K562 (cell line): ENCODE measurements at regions not wholly inside any gene's neighbourhood (a gene's known extent, or its start where the extent isn't known, plus 50 kb on each side); places are given as distances from the start of the nearest gene placed in this dataset.

Experiments
- ATAC-seq: fragments of 200-7000 bp; cut with Tn5 transposase; 3 replicates; pipeline ENCODE4 v1.9.1; 2020; ENCODE audit warnings: moderate library complexity
- BruUV-seq: library from RNA; stranded (reverse); fragments of 400-500 nt; replicated peaks from 2 replicates; lab custom pipeline; 2021; lab: Mats Ljungman, UMichigan
- CTCF ChIA-PET: fragments of 300-600 bp; formaldehyde crosslinking; extraction: SDS; loops from one replicate; lab custom pipeline; 2021; ENCODE audit warnings: low intra/inter-chr PET ratio; lab: Yijun Ruan, JAX
- POLR2A ChIA-PET: fragments of 300-600, 350-650 bp; sonication (Branson Sonifier 250); formaldehyde crosslinking; extraction: SDS; loops from one replicate; lab custom pipeline; 2021; ENCODE audit warnings: antibody characterized with exemption, inconsistent platforms; lab: Yijun Ruan, JAX
- DNase-seq, 4 experiments: peaks; one replicate each; pipeline versions ENCODE4 v3.0.0 to v3.0.0-alpha.2; 2011 to 2018; ENCODE audit warnings: low spot score in 3 of 4, mixed read lengths in 3 of 4; ENCODE audit errors: extremely low read depth in 1 of 4
- FAIRE-seq: peaks from 2 replicates; lab custom pipeline; 2011; peaks lifted over from hg19 to GRCh38; lab: Jason Lieb, UNC
- H2AFZ ChIP-seq: 2 replicates; pipeline ENCODE4 v1.6.0; 2011; ENCODE audit warnings: low read depth, low read length, control low read depth, inconsistent platforms
- H3K27ac ChIP-seq: fragments of 200-600 bp; 3 replicates; pipeline ENCODE4 v1.8.0; 2011; ENCODE audit warnings: low read depth, mild to moderate bottlenecking, control low read depth, inconsistent platforms, low read length, moderate library complexity, mixed read lengths; ENCODE audit errors: extremely low read depth
- H3K27me3 ChIP-seq, 2 experiments: fragments of 300-600 bp in 1 of 2; 2 replicates in 1 of 2; 3 replicates in 1 of 2; pipeline versions ENCODE4 v1.6.0 to v1.8.0; 2011; ENCODE audit warnings: inconsistent platforms in 2 of 2, low read length in 2 of 2, mild to moderate bottlenecking in 1 of 2, mixed read lengths in 1 of 2, moderate library complexity in 1 of 2; ENCODE audit not compliant: control insufficient read depth in 2 of 2, insufficient read depth in 2 of 2
- H3K36me3 ChIP-seq: fragments of 300-600 bp; 3 replicates; pipeline ENCODE4 v1.8.0; 2011; ENCODE audit warnings: mild to moderate bottlenecking, low read length, inconsistent platforms; ENCODE audit not compliant: control insufficient read depth, insufficient read depth
- H3K4me1 ChIP-seq, 2 experiments: fragments of 200-600 bp in 1 of 2; replicated peaks in 1 of 2; 2 replicates in 1 of 2; 3 replicates in 1 of 2; pipeline versions ENCODE4 v1.5.1 to v1.8.0; 2011; ENCODE audit warnings: inconsistent platforms in 2 of 2, low read length in 2 of 2, mild to moderate bottlenecking in 1 of 2, mixed read lengths in 1 of 2, moderate library complexity in 1 of 2; ENCODE audit not compliant: control insufficient read depth in 2 of 2, insufficient read depth in 2 of 2
- H3K4me2 ChIP-seq: 2 replicates; pipeline ENCODE4 v1.6.1; 2011; ENCODE audit warnings: low read length, control low read depth, inconsistent platforms, mixed read lengths; ENCODE audit not compliant: insufficient read depth
- H3K4me3 ChIP-seq: fragments of 200-600 bp; sonication (generic), shearing (Covaris generic); 2 replicates; pipeline ENCODE4 v1.5.1; 2016; ENCODE audit warnings: control low read depth, inconsistent platforms
- H3K79me2 ChIP-seq: fragments of 200-600 bp; 3 replicates; pipeline ENCODE4 v1.8.0; 2011; ENCODE audit warnings: low read length, inconsistent platforms; ENCODE audit not compliant: control insufficient read depth, insufficient read depth
- H3K9ac ChIP-seq, 2 experiments: 2 replicates each; pipeline versions ENCODE4 v1.6.0 to v1.6.1; 2011; ENCODE audit warnings: low read depth in 2 of 2, low read length in 2 of 2, control low read depth in 1 of 2, inconsistent platforms in 1 of 2, mild to moderate bottlenecking in 1 of 2, mixed read lengths in 1 of 2; ENCODE audit not compliant: insufficient read depth in 1 of 2
- H3K9me1 ChIP-seq: one replicate; pipeline ENCODE4 v1.6.0; 2011; ENCODE audit warnings: inconsistent platforms, mild to moderate bottlenecking, low read length, moderate library complexity; ENCODE audit not compliant: control insufficient read depth, insufficient read depth
- H3K9me3 ChIP-seq: replicated peaks from 2 replicates; pipeline ENCODE4 v1.5.1; 2011; ENCODE audit warnings: low read depth, low read length, inconsistent platforms; ENCODE audit not compliant: control insufficient read depth, insufficient read depth
- H4K20me1 ChIP-seq: replicated peaks from 2 replicates; pipeline ENCODE4 v1.6.1; 2011; ENCODE audit warnings: low read length, inconsistent platforms, mixed read lengths; ENCODE audit not compliant: control insufficient read depth, insufficient read depth
- ARNT ChIP-seq, 2 experiments: fragments of 450-650 bp; IDR thresholded peaks; 2 replicates each; pipeline ENCODE4 v1.6.1; 2016; ENCODE audit warnings: mild to moderate bottlenecking in 1 of 2
- BHLHE40 ChIP-seq: IDR thresholded peaks from 2 replicates; pipeline ENCODE4 v1.6.1; 2011; ENCODE audit warnings: low read length, improper control_type of control experiment
- CEBPG ChIP-seq, 3 experiments: fragments of 200-800 bp in 1 of 3; sonication (Bioruptor generic) in 1 of 3; sonication (generic) in 1 of 3; formaldehyde crosslinking in 1 of 3; IDR thresholded peaks in 2 of 3; conservative IDR thresholded peaks in 1 of 3; 2 replicates each; pipeline versions ENCODE4 v1.6.1 to v1.8.0; 2016 to 2022; ENCODE audit warnings: missing compliant biosample characterization in 2 of 3, missing genetic modification characterization in 2 of 3, mild to moderate bottlenecking in 1 of 3, missing genetic modification reagents in 1 of 3
- CHD1 ChIP-seq: fragments of 200-600 bp; sonication (generic); IDR thresholded peaks from one replicate; pipeline ENCODE4 v1.6.1; 2012; ENCODE audit warnings: mild to moderate bottlenecking, moderate library complexity, low read length, inconsistent platforms
- DACH1 ChIP-seq: fragments of 450-650 bp; IDR thresholded peaks from 2 replicates; pipeline ENCODE4 v1.6.1; 2018; ENCODE audit not compliant: partially characterized antibody
- HDAC6 ChIP-seq: IDR thresholded peaks from 2 replicates; pipeline ENCODE4 v1.6.1; 2012; ENCODE audit warnings: low read depth, mild to moderate bottlenecking, control low read depth, inconsistent platforms, low read length, moderate library complexity
- JUN ChIP-seq, 2 experiments: sonication (generic) in 1 of 2; formaldehyde crosslinking in 1 of 2; IDR thresholded peaks; 2 replicates each; pipeline versions ENCODE4 v1.6.1 to v1.8.0; 2012 to 2022; ENCODE audit warnings: borderline replicate concordance in 2 of 2, mild to moderate bottlenecking in 2 of 2, improper control_type of control experiment in 1 of 2, low read depth in 1 of 2, low read length in 1 of 2, missing genetic modification reagents in 1 of 2
- MAFK ChIP-seq: IDR thresholded peaks from 2 replicates; pipeline ENCODE4 v1.6.1; 2011; ENCODE audit warnings: low read length, improper control_type of control experiment
- THRAP3 ChIP-seq: fragments of 450-650 bp; IDR thresholded peaks from 2 replicates; pipeline ENCODE4 v1.6.1; 2016; ENCODE audit warnings: mild to moderate bottlenecking, inconsistent platforms, borderline replicate concordance
- ZNF583 ChIP-seq: fragments of 250-450 bp; sonication (Bioruptor Pico); IDR thresholded peaks from 2 replicates; pipeline ENCODE4 v1.4.0; 2020
- ZNF766 ChIP-seq: fragments of 200-800 bp; sonication (Bioruptor generic); conservative IDR thresholded peaks from 2 replicates; pipeline ENCODE4 v1.6.1; 2016; ENCODE audit warnings: missing genetic modification characterization, missing compliant biosample characterization
- WGBS: fragments of 100-300 bp; shearing (Covaris generic); methylation state at CpG from one replicate; pipeline ENCODE4 v1.1.6; 2016; ENCODE audit warnings: low coverage, mixed read lengths; ENCODE audit not compliant: insufficient coverage; ENCODE audit errors: missing lambda C conversion rate; 5-methylcytosine and 5-hydroxymethylcytosine counted together
- in situ Hi-C: fragments of 300-500 bp; cut with MboI; formaldehyde crosslinking; loops from 4 replicates; pipeline ENCODE4 v1.15.0; 2018; ENCODE audit warnings: inconsistent platforms, mixed read lengths
- intact Hi-C: fragments of 100-400 bp; cut with micrococcal nuclease; formaldehyde crosslinking; loops from 2 replicates; pipeline ENCODE4 v1.14.2; 2022
- TF ChIP-seq, protein P1 (sequence below): fragments of 250-450 bp; sonication (Bioruptor Pico); IDR thresholded peaks from 2 replicates; pipeline ENCODE4 v1.4.0; 2020; ENCODE audit warnings: mild to moderate bottlenecking, moderate library complexity
- TF ChIP-seq, protein P2 (sequence below): fragments of 200-400 bp; formaldehyde crosslinking; IDR thresholded peaks from 2 replicates; pipeline ENCODE4 v1.6.1; 2017; ENCODE audit warnings: mild to moderate bottlenecking, low read depth, low read length, moderate library complexity
- TF ChIP-seq, protein P3 (sequence below): sonication (generic); formaldehyde crosslinking; IDR thresholded peaks from 2 replicates; pipeline ENCODE4 v1.8.1; 2023; ENCODE audit warnings: mild to moderate bottlenecking, missing genetic modification reagents
- TF ChIP-seq, protein P4 (sequence below), 3 experiments: fragments of 200-800 bp in 1 of 3; sonication (Bioruptor generic) in 1 of 3; sonication (generic) in 1 of 3; formaldehyde crosslinking in 1 of 3; IDR thresholded peaks; 2 replicates each; pipeline versions ENCODE4 v1.6.1 to v1.8.0; 2016 to 2022; ENCODE audit warnings: mild to moderate bottlenecking in 2 of 3, missing compliant biosample characterization in 2 of 3, missing genetic modification characterization in 2 of 3, missing genetic modification reagents in 1 of 3

DNA sequence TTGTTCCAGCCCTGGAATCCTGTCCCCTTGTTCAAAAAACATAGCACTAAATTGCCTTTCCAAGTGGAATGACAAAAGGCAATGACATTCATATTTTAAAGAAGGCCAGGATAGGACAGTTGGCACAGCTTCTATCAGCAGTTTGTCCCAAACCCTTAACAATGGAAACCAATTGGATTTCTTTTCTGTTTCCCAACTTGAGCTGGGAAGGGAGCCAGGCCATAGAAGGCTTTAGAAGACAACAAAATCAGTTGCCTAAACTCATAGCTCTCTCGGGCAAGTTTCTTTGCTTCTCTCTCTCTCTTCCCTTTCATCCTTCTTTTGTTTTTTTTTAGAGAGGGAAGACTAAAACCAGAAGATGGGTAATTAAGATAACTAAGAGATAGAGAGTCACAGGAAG lies 227.7 kb upstream of the TPRG1 start:
- Histone ChIP-seq H3K27me3 (no peaks in the 10 kb centered on the region), H3K27ac (no peak overlapping the region), H3K9me1 (no peaks in the 10 kb centered on the region), H4K20me1 (no peaks in the 10 kb centered on the region), H3K9ac (no peak overlapping the region), H3K9me3 (no peaks in the 10 kb centered on the region), H3K4me3 (no peak overlapping the region), H3K4me2 (no peak overlapping the region), H3K79me2 (no peaks in the 10 kb centered on the region), H3K36me3 (no peaks in the 10 kb centered on the region), H3K4me1 (peaks cover 0 to 6% of the 10 kb centered on the region in 2 experiments; a peak in 2 of 5 replicates), H2AFZ (no peak overlapping the region)
- WGBS: 0% methylated on average over 1 of the region's 1 CpG
- intact Hi-C loops: no loop called here
- no TSS peak for BruUV-seq
- in situ Hi-C loops: no loop called here
- ATAC-seq (no peak), DNase-seq (no peak), FAIRE-seq (no peak)
- CTCF ChIA-PET: no interaction called here
- POLR2A ChIA-PET: interaction anchor here (1.0 kb wide), 1 partner anchor 9 kb away, joined by 3 read pairs; no protein-coding TSS in a partner anchor
- TF ChIP-seq HDAC6: no peak
- TF ChIP-seq JUN (IDR thresholded peaks at IDR 0.05; ENCODE audit: borderline replicate concordance, low read depth, low read length): no peak
- no peak for TF ChIP-seq JUN (CRISPR knock-in tag; IDR thresholded peaks at IDR 0.05; ENCODE audit: borderline replicate concordance)
- TF ChIP-seq CEBPG (CRISPR knock-in tag; IDR thresholded peaks at IDR 0.05): no peak
- TF ChIP-seq CEBPG (tag; conservative IDR thresholded peaks at IDR 0.05 in 1 of 2, IDR thresholded peaks at IDR 0.05 in 1 of 2): no peak
- TF ChIP-seq ZNF583 (CRISPR knock-in tag): no peak
- TF ChIP-seq CHD1: no peak
- no peak for TF ChIP-seq ARNT (IDR thresholded peaks at IDR 0.05)
- no peak for TF ChIP-seq MAFK
- TF ChIP-seq, protein P1, sequence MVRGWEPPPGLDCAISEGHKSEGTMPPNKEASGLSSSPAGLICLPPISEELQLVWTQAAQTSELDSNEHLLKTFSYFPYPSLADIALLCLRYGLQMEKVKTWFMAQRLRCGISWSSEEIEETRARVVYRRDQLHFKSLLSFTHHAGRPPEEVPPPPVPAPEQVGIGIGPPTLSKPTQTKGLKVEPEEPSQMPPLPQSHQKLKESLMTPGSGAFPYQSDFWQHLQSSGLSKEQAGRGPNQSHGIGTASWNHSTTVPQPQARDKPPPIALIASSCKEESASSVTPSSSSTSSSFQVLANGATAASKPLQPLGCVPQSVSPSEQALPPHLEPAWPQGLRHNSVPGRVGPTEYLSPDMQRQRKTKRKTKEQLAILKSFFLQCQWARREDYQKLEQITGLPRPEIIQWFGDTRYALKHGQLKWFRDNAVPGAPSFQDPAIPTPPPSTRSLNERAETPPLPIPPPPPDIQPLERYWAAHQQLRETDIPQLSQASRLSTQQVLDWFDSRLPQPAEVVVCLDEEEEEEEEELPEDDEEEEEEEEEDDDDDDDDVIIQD (CRISPR knock-in tag): no peak
- no peak for TF ChIP-seq BHLHE40
- no peak for TF ChIP-seq THRAP3
- TF ChIP-seq, protein P2, sequence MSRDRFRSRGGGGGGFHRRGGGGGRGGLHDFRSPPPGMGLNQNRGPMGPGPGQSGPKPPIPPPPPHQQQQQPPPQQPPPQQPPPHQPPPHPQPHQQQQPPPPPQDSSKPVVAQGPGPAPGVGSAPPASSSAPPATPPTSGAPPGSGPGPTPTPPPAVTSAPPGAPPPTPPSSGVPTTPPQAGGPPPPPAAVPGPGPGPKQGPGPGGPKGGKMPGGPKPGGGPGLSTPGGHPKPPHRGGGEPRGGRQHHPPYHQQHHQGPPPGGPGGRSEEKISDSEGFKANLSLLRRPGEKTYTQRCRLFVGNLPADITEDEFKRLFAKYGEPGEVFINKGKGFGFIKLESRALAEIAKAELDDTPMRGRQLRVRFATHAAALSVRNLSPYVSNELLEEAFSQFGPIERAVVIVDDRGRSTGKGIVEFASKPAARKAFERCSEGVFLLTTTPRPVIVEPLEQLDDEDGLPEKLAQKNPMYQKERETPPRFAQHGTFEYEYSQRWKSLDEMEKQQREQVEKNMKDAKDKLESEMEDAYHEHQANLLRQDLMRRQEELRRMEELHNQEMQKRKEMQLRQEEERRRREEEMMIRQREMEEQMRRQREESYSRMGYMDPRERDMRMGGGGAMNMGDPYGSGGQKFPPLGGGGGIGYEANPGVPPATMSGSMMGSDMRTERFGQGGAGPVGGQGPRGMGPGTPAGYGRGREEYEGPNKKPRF: no peak
- TF ChIP-seq DACH1: no peak
- TF ChIP-seq ZNF766: no peak
- TF ChIP-seq, protein P3, sequence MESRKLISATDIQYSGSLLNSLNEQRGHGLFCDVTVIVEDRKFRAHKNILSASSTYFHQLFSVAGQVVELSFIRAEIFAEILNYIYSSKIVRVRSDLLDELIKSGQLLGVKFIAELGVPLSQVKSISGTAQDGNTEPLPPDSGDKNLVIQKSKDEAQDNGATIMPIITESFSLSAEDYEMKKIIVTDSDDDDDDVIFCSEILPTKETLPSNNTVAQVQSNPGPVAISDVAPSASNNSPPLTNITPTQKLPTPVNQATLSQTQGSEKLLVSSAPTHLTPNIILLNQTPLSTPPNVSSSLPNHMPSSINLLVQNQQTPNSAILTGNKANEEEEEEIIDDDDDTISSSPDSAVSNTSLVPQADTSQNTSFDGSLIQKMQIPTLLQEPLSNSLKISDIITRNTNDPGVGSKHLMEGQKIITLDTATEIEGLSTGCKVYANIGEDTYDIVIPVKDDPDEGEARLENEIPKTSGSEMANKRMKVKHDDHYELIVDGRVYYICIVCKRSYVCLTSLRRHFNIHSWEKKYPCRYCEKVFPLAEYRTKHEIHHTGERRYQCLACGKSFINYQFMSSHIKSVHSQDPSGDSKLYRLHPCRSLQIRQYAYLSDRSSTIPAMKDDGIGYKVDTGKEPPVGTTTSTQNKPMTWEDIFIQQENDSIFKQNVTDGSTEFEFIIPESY (CRISPR knock-in tag): no peak
- TF ChIP-seq, protein P4, sequence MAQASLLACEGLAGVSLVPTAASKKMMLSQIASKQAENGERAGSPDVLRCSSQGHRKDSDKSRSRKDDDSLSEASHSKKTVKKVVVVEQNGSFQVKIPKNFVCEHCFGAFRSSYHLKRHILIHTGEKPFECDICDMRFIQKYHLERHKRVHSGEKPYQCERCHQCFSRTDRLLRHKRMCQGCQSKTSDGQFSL (CRISPR knock-in tag; IDR thresholded peaks at IDR 0.05): no peak
- TF ChIP-seq, protein P4 (tag; IDR thresholded peaks at IDR 0.05): no peak
